Pancreas (tissue), 10 donors: ENCODE measurements at regions not wholly inside any gene's neighbourhood (a gene's known extent, or its start where the extent isn't known, plus 50 kb on each side); places are given as distances from the start of the nearest gene placed in this dataset.

ENCODE experiments used
- ATAC-seq, 4 donors: fragments of 200-7000 bp; cut with Tn5 transposase; one replicate each; pipeline versions ENCODE4 v1.8.0 to v1.9.1; 2020; ENCODE audit warnings: mild to moderate bottlenecking in 4 of 4, moderate library complexity in 4 of 4
- DNase-seq, 6 donors: peaks; one replicate each; pipeline ENCODE4 v3.0.0-alpha.2; 2020
- FAIRE-seq: peaks from 2 replicates; lab custom pipeline; 2012; peaks lifted over from hg19 to GRCh38; lab: Jason Lieb, UNC
- H3K27ac ChIP-seq, 4 donors: fragments of 200-600 bp; sonication (generic); 1 replicate in 3 of 4; 2 replicates in 1 of 4; pipeline versions ENCODE4 v1.5.0 to v1.8.0; 2020
- H3K27me3 ChIP-seq, 4 donors: fragments of 200-600 bp; one replicate each; pipeline ENCODE4 v1.8.0; 2021
- H3K36me3 ChIP-seq, 3 donors: fragments of 200-600 bp; sonication (generic) in 1 of 3; one replicate each; pipeline versions ENCODE4 v1.5.0 to v1.8.0; 2020 to 2021
- H3K4me1 ChIP-seq, 3 donors: fragments of 200-600 bp; one replicate each; pipeline ENCODE4 v1.8.0; 2021
- H3K4me3 ChIP-seq, 4 donors: fragments of 200-600 bp; sonication (generic) in 2 of 4; one replicate each; pipeline versions ENCODE4 v1.5.0 to v1.8.0; 2020 to 2021
- H3K9me3 ChIP-seq, 4 donors: fragments of 200-600 bp; one replicate each; pipeline ENCODE4 v1.8.0; 2021
- WGBS, 2 donors: extraction: QIAGEN DNeasy Blood & Tissue Kit; methylation state at CpG; one replicate each; pipeline ENCODE4 v1.1.7; 2013; 5-methylcytosine and 5-hydroxymethylcytosine counted together
- intact Hi-C, 3 donors: fragments of 100-400 bp; cut with DNase I; formaldehyde crosslinking; loops; one replicate each; pipeline versions ENCODE4 v1.11.1 to v1.14.2; 2022
- TF ChIP-seq, protein P1 (sequence below), 4 donors: fragments of 200-600 bp; sonication (generic) in 3 of 4; IDR thresholded peaks; one replicate each; pipeline versions ENCODE4 v1.5.0 to v1.8.0; 2021; ENCODE audit warnings: antibody characterized with exemption in 4 of 4
- donor health status: healthy with polysubstance abuse.
- donor health status: DM: no; HTN: no; CAD: no; lungs with moderate emphysema.
- donor health status: DM: no; HTN: no; CAD: no.
- donor health status: control.
- donor health status: control.
- donor health status: Bipolar disorder and iron deficiency.
- donor health status: DM: yes; HTN: yes; CAD: no.
- donor health status: DM: no; HTN: no; CAD: no.
- donor health status: DM: no; HTN: no; CAD: no.
- donor health status: DM: yes; HTN: yes; CAD: no.

GRCh38 chr22:48376936-48377712, 1450.5 kb downstream of the BRD1 start:
- Histone ChIP-seq H3K36me3 (no peaks in the 10 kb centered on the region), H3K27ac (no peak overlapping the region), H3K9me3 (no peaks in the 10 kb centered on the region), H3K4me3 (no peak overlapping the region), H3K27me3 (no peaks in the 10 kb centered on the region), H3K4me1 (no peaks in the 10 kb centered on the region)
- intact Hi-C loops, result no loop called here
- ATAC-seq (no peak), DNase-seq (peak in 1 of 6 donors; percentile 14), FAIRE-seq (no peak)
- WGBS, 2 donors, result 58 to 65% methylated on average over 8 of the region's 8 CpGs
- TF ChIP-seq, protein P1, sequence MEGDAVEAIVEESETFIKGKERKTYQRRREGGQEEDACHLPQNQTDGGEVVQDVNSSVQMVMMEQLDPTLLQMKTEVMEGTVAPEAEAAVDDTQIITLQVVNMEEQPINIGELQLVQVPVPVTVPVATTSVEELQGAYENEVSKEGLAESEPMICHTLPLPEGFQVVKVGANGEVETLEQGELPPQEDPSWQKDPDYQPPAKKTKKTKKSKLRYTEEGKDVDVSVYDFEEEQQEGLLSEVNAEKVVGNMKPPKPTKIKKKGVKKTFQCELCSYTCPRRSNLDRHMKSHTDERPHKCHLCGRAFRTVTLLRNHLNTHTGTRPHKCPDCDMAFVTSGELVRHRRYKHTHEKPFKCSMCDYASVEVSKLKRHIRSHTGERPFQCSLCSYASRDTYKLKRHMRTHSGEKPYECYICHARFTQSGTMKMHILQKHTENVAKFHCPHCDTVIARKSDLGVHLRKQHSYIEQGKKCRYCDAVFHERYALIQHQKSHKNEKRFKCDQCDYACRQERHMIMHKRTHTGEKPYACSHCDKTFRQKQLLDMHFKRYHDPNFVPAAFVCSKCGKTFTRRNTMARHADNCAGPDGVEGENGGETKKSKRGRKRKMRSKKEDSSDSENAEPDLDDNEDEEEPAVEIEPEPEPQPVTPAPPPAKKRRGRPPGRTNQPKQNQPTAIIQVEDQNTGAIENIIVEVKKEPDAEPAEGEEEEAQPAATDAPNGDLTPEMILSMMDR (IDR thresholded peaks at IDR 0.05), result no peak

- FAIRE-seq, result no peak
- no peak for DNase-seq
- no peaks in the 10 kb centered on the region for H3K27me3 ChIP-seq
- H3K4me3 ChIP-seq, result no peak overlapping the region
- no peaks in the 10 kb centered on the region for H3K36me3 ChIP-seq
- intact Hi-C loops, result no loop called here
- WGBS, 2 donors, result 37 to 45% methylated on average over 8 of the region's 8 CpGs
- TF ChIP-seq, protein P1 (IDR thresholded peaks at IDR 0.05), result no peak
- no peak overlapping the region for H3K27ac ChIP-seq
- no peaks in the 10 kb centered on the region for H3K9me3 ChIP-seq
- ATAC-seq, result no peak
- H3K4me1 ChIP-seq, result no peaks in the 10 kb centered on the region
Observed at GRCh38 chr22:48376428-48376827, 1451.2 kb downstream of the BRD1 start.

- no peak overlapping the region for H3K4me3 ChIP-seq
- H3K36me3 ChIP-seq, result no peaks in the 10 kb centered on the region
- ATAC-seq (no peak), DNase-seq (no peak), FAIRE-seq (no peak)
- intact Hi-C loops, result no loop called here
- no peak overlapping the region for H3K27ac ChIP-seq
- TF ChIP-seq, protein P1 (IDR thresholded peaks at IDR 0.05), result no peak
- no peaks in the 10 kb centered on the region for H3K4me1 ChIP-seq
- no peaks in the 10 kb centered on the region for H3K27me3 ChIP-seq
- no peaks in the 10 kb centered on the region for H3K9me3 ChIP-seq
- 60 to 69% methylated on average over 12 of the region's 12 CpGs for WGBS, 2 donors
Observed at GRCh38 chr22:48373626-48374173, 1454.0 kb downstream of the BRD1 start.

- intact Hi-C loops, result no loop called here
- ATAC-seq (no peak), FAIRE-seq (no peak), DNase-seq (no peak)
- no peaks in the 10 kb centered on the region for H3K36me3 ChIP-seq
- H3K9me3 ChIP-seq, result no peaks in the 10 kb centered on the region
- H3K4me3 ChIP-seq, result no peak overlapping the region
- H3K27ac ChIP-seq, result no peak overlapping the region
- H3K4me1 ChIP-seq, result no peaks in the 10 kb centered on the region
- TF ChIP-seq, protein P1 (IDR thresholded peaks at IDR 0.05), result no peak
- WGBS, 2 donors, result 69 to 75% methylated on average over 7 of the region's 7 CpGs
- H3K27me3 ChIP-seq, result no peaks in the 10 kb centered on the region
Observed at GRCh38 chr22:48372390-48372789, 1455.3 kb downstream of the BRD1 start.

GRCh38 chr22:48371391-48371790, 1456.3 kb downstream of the BRD1 start:
- FAIRE-seq, result no peak
- Histone ChIP-seq H3K9me3 (no peaks in the 10 kb centered on the region), H3K27me3 (no peaks in the 10 kb centered on the region), H3K36me3 (no peaks in the 10 kb centered on the region), H3K27ac (no peak overlapping the region), H3K4me1 (no peaks in the 10 kb centered on the region), H3K4me3 (no peak overlapping the region)
- no peak for DNase-seq
- intact Hi-C loops, result no loop called here
- TF ChIP-seq, protein P1 (IDR thresholded peaks at IDR 0.05), result no peak
- no peak for ATAC-seq
- 62 to 67% methylated on average over 7 of the region's 7 CpGs for WGBS, 2 donors
